AG09309 (cell line): ENCODE measurements at regions not wholly inside any gene's neighbourhood (a gene's known extent, or its start where the extent isn't known, plus 50 kb on each side); places are given as distances from the start of the nearest gene placed in this dataset.

Experiments
- DNase-seq: peaks from one replicate; pipeline ENCODE4 v3.0.0-alpha.2; 2010; ENCODE audit warnings: low read depth
- H3K4me3 ChIP-seq: 2 replicates; pipeline ENCODE4 v1.5.1; 2011; ENCODE audit warnings: mild to moderate bottlenecking, low read depth, low read length, moderate library complexity; ENCODE audit not compliant: control insufficient read depth
- CTCF ChIP-seq: IDR thresholded peaks from 2 replicates; pipeline ENCODE4 v1.5.1; 2011; ENCODE audit warnings: mild to moderate bottlenecking, low read depth, low read length, inconsistent platforms; ENCODE audit not compliant: insufficient read depth, control insufficient read depth; ENCODE audit errors: missing control alignments

- no peak for DNase-seq
- no peak overlapping the region for H3K4me3 ChIP-seq
- no peak for TF ChIP-seq CTCF
These were observed 854.7 kb upstream of the ADGRL3 start for GRCh38 chr4:60345392-60345791.

- no peak overlapping the region for H3K4me3 ChIP-seq
- no peak for DNase-seq
- no peak for TF ChIP-seq CTCF
These were observed 840.3 kb upstream of the ADGRL3 start for GRCh38 chr4:60359746-60360367.

GRCh38 chr4:60365176-60365575 lies 835.0 kb upstream of the ADGRL3 start:
- no peak for DNase-seq
- no peak for TF ChIP-seq CTCF
- no peak overlapping the region for H3K4me3 ChIP-seq

GRCh38 chr4:60366661-60367060 lies 833.5 kb upstream of the ADGRL3 start:
- TF ChIP-seq CTCF, result no peak
- no peak overlapping the region for H3K4me3 ChIP-seq
- DNase-seq, result no peak

- no peak for TF ChIP-seq CTCF
- no peak overlapping the region for H3K4me3 ChIP-seq
- no peak for DNase-seq
These were observed 831.1 kb upstream of the ADGRL3 start for GRCh38 chr4:60368986-60369385.

GRCh38 chr4:60378010-60378409 lies 822.1 kb upstream of the ADGRL3 start:
- no peak for TF ChIP-seq CTCF
- DNase-seq, result no peak

GRCh38 chr4:60384516-60384915 lies 815.6 kb upstream of the ADGRL3 start:
- no peak for DNase-seq
- no peak for TF ChIP-seq CTCF

More at GRCh38 chr4:60378010-60378409, 822.1 kb upstream of the ADGRL3 start:
- H3K4me3 ChIP-seq, result no peak overlapping the region

More at GRCh38 chr4:60384516-60384915, 815.6 kb upstream of the ADGRL3 start:
- H3K4me3 ChIP-seq, result no peak overlapping the region
